SK-N-SH treated with all-trans-retinoic acid at 6 μM for 48 hours (cell line): ENCODE measurements at regions not wholly inside any gene's neighbourhood (a gene's known extent, or its start where the extent isn't known, plus 50 kb on each side); places are given as distances from the start of the nearest gene placed in this dataset.

Experiments used
- ATAC-seq: fragments of 200-7000 bp; cut with Tn5 transposase; 3 replicates; pipeline ENCODE4 v1.9.1; 2020; ENCODE audit warnings: mild to moderate bottlenecking, moderate library complexity
- ARNTL ChIP-seq: fragments of 450-650 bp; formaldehyde crosslinking; IDR thresholded peaks from 2 replicates; pipeline ENCODE4 v1.5.0; 2020; ENCODE audit warnings: low read depth, mild to moderate bottlenecking, moderate library complexity, borderline replicate concordance
- CREB5 ChIP-seq: fragments of 250-450 bp; sonication (Bioruptor Pico); IDR thresholded peaks from 2 replicates; pipeline ENCODE4 v1.5.1; 2020; ENCODE audit warnings: low read depth, mild to moderate bottlenecking, moderate library complexity
- CSDC2 ChIP-seq: fragments of 250-450 bp; sonication (Bioruptor Pico); IDR thresholded peaks from 2 replicates; pipeline ENCODE4 v1.5.0; 2020; ENCODE audit warnings: mild to moderate bottlenecking, moderate library complexity
- CSRNP3 ChIP-seq: fragments of 250-450 bp; sonication (Bioruptor Pico); IDR thresholded peaks from 2 replicates; pipeline ENCODE4 v1.5.1; 2021; ENCODE audit warnings: mild to moderate bottlenecking, moderate library complexity
- ESRRG ChIP-seq: fragments of 250-450 bp; sonication (Bioruptor Pico); IDR thresholded peaks from 2 replicates; pipeline ENCODE4 v1.6.1; 2021; ENCODE audit warnings: mild to moderate bottlenecking
- GLIS3 ChIP-seq: fragments of 250-450 bp; sonication (Bioruptor Pico); IDR thresholded peaks from 2 replicates; pipeline ENCODE4 v1.5.0; 2020; ENCODE audit warnings: mild to moderate bottlenecking, moderate library complexity
- ISL1 ChIP-seq: fragments of 250-450 bp; sonication (Bioruptor Pico); IDR thresholded peaks from 2 replicates; pipeline ENCODE4 v2.1.2; 2022; ENCODE audit warnings: mild to moderate bottlenecking, moderate library complexity
- OSR1 ChIP-seq: fragments of 250-450 bp; sonication (Bioruptor Pico); IDR thresholded peaks from 2 replicates; pipeline ENCODE4 v1.8.0; 2022; ENCODE audit warnings: moderate library complexity, mild to moderate bottlenecking, inconsistent platforms
- PATZ1 ChIP-seq: fragments of 250-450 bp; sonication (Bioruptor Pico); IDR thresholded peaks from 2 replicates; pipeline ENCODE4 v1.8.0; 2020; ENCODE audit warnings: mild to moderate bottlenecking, moderate library complexity, borderline replicate concordance
- POU6F1 ChIP-seq: fragments of 250-450 bp; sonication (Bioruptor Pico); IDR thresholded peaks from 2 replicates; pipeline ENCODE4 v1.8.0; 2021; ENCODE audit warnings: low read depth, mild to moderate bottlenecking, moderate library complexity, borderline replicate concordance
- PPARA ChIP-seq: fragments of 250-450 bp; sonication (Bioruptor Pico); IDR thresholded peaks from 2 replicates; pipeline ENCODE4 v1.5.0; 2020; ENCODE audit warnings: mild to moderate bottlenecking, borderline replicate concordance
- RARB ChIP-seq: fragments of 250-450 bp; sonication (Bioruptor Pico); IDR thresholded peaks from 2 replicates; pipeline ENCODE4 v1.8.0; 2021; ENCODE audit warnings: mild to moderate bottlenecking, moderate library complexity
- SNAI2 ChIP-seq: fragments of 250-450 bp; sonication (Bioruptor Pico); IDR thresholded peaks from 2 replicates; pipeline ENCODE4 v1.5.0; 2020; ENCODE audit warnings: mild to moderate bottlenecking, moderate library complexity
- TCF4 ChIP-seq: fragments of 250-450 bp; sonication (Bioruptor Pico); IDR thresholded peaks from 2 replicates; pipeline ENCODE4 v1.8.0; 2021; ENCODE audit warnings: mild to moderate bottlenecking, moderate library complexity, borderline replicate concordance
- TOX ChIP-seq: fragments of 250-450 bp; sonication (Bioruptor Pico); IDR thresholded peaks from 2 replicates; pipeline ENCODE4 v1.8.0; 2021; ENCODE audit warnings: mild to moderate bottlenecking, moderate library complexity, borderline replicate concordance
- TSHZ2 ChIP-seq: fragments of 250-450 bp; sonication (Bioruptor Pico); IDR thresholded peaks from 2 replicates; pipeline ENCODE4 v1.5.0; 2020; ENCODE audit warnings: mild to moderate bottlenecking, moderate library complexity
- ZC3H10 ChIP-seq: fragments of 250-450 bp; sonication (Bioruptor Pico); IDR thresholded peaks from 2 replicates; pipeline ENCODE4 v1.5.1; 2021; ENCODE audit warnings: mild to moderate bottlenecking, moderate library complexity
- ZFP3 ChIP-seq: fragments of 250-450 bp; sonication (Bioruptor Pico); IDR thresholded peaks from 2 replicates; pipeline ENCODE4 v1.5.0; 2020; ENCODE audit warnings: mild to moderate bottlenecking, moderate library complexity
- ZFP30 ChIP-seq: fragments of 450-650 bp; formaldehyde crosslinking; IDR thresholded peaks from 2 replicates; pipeline ENCODE4 v1.5.0; 2022; ENCODE audit warnings: mild to moderate bottlenecking, moderate library complexity
- ZNF565 ChIP-seq: fragments of 450-650 bp; formaldehyde crosslinking; conservative IDR thresholded peaks from 2 replicates; pipeline ENCODE4 v1.5.0; 2020; ENCODE audit warnings: low read depth, mild to moderate bottlenecking, moderate library complexity
- ZNF70 ChIP-seq: fragments of 450-650 bp; formaldehyde crosslinking; IDR thresholded peaks from 2 replicates; pipeline ENCODE4 v1.5.0; 2020; ENCODE audit warnings: mild to moderate bottlenecking, moderate library complexity
- ZNF8 ChIP-seq: fragments of 450-650 bp; formaldehyde crosslinking; IDR thresholded peaks from 2 replicates; pipeline ENCODE4 v1.5.0; 2020; ENCODE audit warnings: mild to moderate bottlenecking, moderate library complexity

- TF ChIP-seq ZNF8 (no peak), CSRNP3 (CRISPR knock-in tag) (no peak), RARB (CRISPR knock-in tag) (no peak)
These were observed 208.3 kb downstream of the LRIG3 start (continued) for GRCh38 chr12:58711974-58712373.

GRCh38 chr12:58712976-58713375, 207.3 kb downstream of the LRIG3 start:
- no peak for ATAC-seq
- no peak for TF ChIP-seq RARB (CRISPR knock-in tag)
- TF ChIP-seq CREB5 (CRISPR knock-in tag) = no peak
- no peak for TF ChIP-seq ZNF565 (CRISPR knock-in tag)
- no peak for TF ChIP-seq CSRNP3 (CRISPR knock-in tag)
- no peak for TF ChIP-seq ZFP30 (CRISPR knock-in tag)
- no peak for TF ChIP-seq ZFP3 (CRISPR knock-in tag)
- no peak for TF ChIP-seq GLIS3 (CRISPR knock-in tag)
- TF ChIP-seq TSHZ2 (CRISPR knock-in tag) = no peak
- no peak for TF ChIP-seq ZC3H10 (CRISPR knock-in tag)
- TF ChIP-seq OSR1 (CRISPR knock-in tag) = no peak
- TF ChIP-seq SNAI2 (CRISPR knock-in tag) = no peak
- no peak for TF ChIP-seq ESRRG (CRISPR knock-in tag)
- no peak for TF ChIP-seq PPARA
- TF ChIP-seq ARNTL (CRISPR knock-in tag) = no peak
- no peak for TF ChIP-seq ZNF70
- no peak for TF ChIP-seq CSDC2 (CRISPR knock-in tag)
- no peak for TF ChIP-seq PATZ1 (CRISPR knock-in tag)
- no peak for TF ChIP-seq TCF4 (CRISPR knock-in tag)
- TF ChIP-seq TOX (CRISPR knock-in tag) = no peak

- no peak for ATAC-seq
- no peak for TF ChIP-seq ZFP3 (CRISPR knock-in tag)
- TF ChIP-seq ISL1 (CRISPR knock-in tag) = no peak
- TF ChIP-seq POU6F1 = no peak
- no peak for TF ChIP-seq ZNF70
- TF ChIP-seq ZC3H10 (CRISPR knock-in tag) = no peak
- TF ChIP-seq, all 23 proteins: peak for 0
These were observed 201.1 kb downstream of the LRIG3 start for GRCh38 chr12:58719161-58719560.
